Lung (tissue), 11 donors: ENCODE measurements at regions not wholly inside any gene's neighbourhood (a gene's known extent, or its start where the extent isn't known, plus 50 kb on each side); places are given as distances from the start of the nearest gene placed in this dataset.

ENCODE experiments used
- ATAC-seq: fragments of 200-7000 bp; cut with Tn5 transposase; one replicate; pipeline ENCODE4 v1.9.1; 2020; ENCODE audit warnings: moderate number of reproducible peaks; ENCODE audit not compliant: insufficient read depth, low FRiP score
- DNase-seq, 3 donors: peaks; one replicate each; pipeline ENCODE4 v3.0.0-alpha.2; 2013 to 2017
- H3K27ac ChIP-seq, 2 donors: one replicate each; pipeline ENCODE4 v1.5.1; 2013; ENCODE audit warnings: mild to moderate bottlenecking in 2 of 2, moderate library complexity in 2 of 2, control low read depth in 1 of 2, inconsistent platforms in 1 of 2, low read depth in 1 of 2, low read length in 1 of 2
- H3K27me3 ChIP-seq, 3 donors: one replicate each; pipeline ENCODE4 v1.5.1; 2013; ENCODE audit warnings: low read length in 2 of 3; ENCODE audit not compliant: control insufficient read depth in 3 of 3, insufficient read depth in 3 of 3
- H3K36me3 ChIP-seq, 4 donors: one replicate each; pipeline ENCODE4 v1.5.1; 2013; ENCODE audit warnings: low read length in 4 of 4, mild to moderate bottlenecking in 1 of 4, moderate library complexity in 1 of 4; ENCODE audit not compliant: control insufficient read depth in 4 of 4, insufficient read depth in 4 of 4
- H3K4me1 ChIP-seq, 5 donors: one replicate each; pipeline ENCODE4 v1.5.1; 2013; ENCODE audit warnings: low read length in 5 of 5, mild to moderate bottlenecking in 2 of 5, moderate library complexity in 1 of 5; ENCODE audit not compliant: control insufficient read depth in 5 of 5, insufficient read depth in 5 of 5
- H3K4me3 ChIP-seq: one replicate; pipeline ENCODE4 v1.5.1; 2013; ENCODE audit warnings: mild to moderate bottlenecking, control low read depth, moderate library complexity
- H3K9ac ChIP-seq, 2 donors: one replicate each; pipeline ENCODE4 v1.5.1; 2013; ENCODE audit warnings: low read length in 2 of 2, control low read depth in 1 of 2; ENCODE audit not compliant: insufficient read depth in 1 of 2
- H3K9me3 ChIP-seq, 4 donors: one replicate each; pipeline ENCODE4 v1.5.1; 2013; ENCODE audit warnings: low read length in 3 of 4, mild to moderate bottlenecking in 1 of 4, moderate library complexity in 1 of 4; ENCODE audit not compliant: control insufficient read depth in 4 of 4, insufficient read depth in 3 of 4
- WGBS, 2 donors: extraction: QIAGEN DNeasy Blood & Tissue Kit; methylation state at CpG; one replicate each; pipeline ENCODE4 v1.1.7; 2013; 5-methylcytosine and 5-hydroxymethylcytosine counted together
- TF ChIP-seq, protein P1 (sequence below): IDR thresholded peaks from 2 replicates; pipeline ENCODE4 v1.5.1; 2012; ENCODE audit warnings: mild to moderate bottlenecking; ENCODE audit errors: control extremely low read depth, extremely low read depth
- donor health status: control.
- donor health status: control.
- donor health status: Bipolar disorder and iron deficiency.
- donor health status: healthy.
- donor health status: DM: yes; HTN: yes; CAD: no.

DNA sequence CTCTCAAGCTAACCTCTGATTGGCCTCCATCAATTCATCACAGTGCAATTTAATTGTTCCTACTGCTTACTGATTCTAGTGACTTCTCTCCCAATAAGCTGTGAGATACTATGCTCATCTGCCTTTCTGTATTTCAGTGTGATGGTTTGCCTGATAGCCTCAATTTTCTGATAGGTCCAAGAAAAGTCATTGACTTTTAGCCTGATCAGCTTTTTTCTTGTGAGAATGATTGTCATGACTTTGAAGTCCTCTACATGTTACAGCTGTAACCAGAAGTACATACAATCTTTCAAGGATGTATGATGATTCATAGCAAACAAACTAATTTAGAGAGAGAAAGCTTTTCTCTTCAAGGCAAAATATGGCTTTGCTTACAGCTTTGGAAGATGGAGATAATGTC is 463.8 kb upstream of the CNTN3 start:
- ATAC-seq (no peak), DNase-seq (no peak)
- peaks cover 0 to 3% (median 0%) of the 10 kb centered on the region in 4 donors for H3K9me3 ChIP-seq
- no peaks in the 10 kb centered on the region for H3K36me3 ChIP-seq
- no peak overlapping the region for H3K27ac ChIP-seq
- H3K9ac ChIP-seq, result no peak overlapping the region
- TF ChIP-seq, protein P1, sequence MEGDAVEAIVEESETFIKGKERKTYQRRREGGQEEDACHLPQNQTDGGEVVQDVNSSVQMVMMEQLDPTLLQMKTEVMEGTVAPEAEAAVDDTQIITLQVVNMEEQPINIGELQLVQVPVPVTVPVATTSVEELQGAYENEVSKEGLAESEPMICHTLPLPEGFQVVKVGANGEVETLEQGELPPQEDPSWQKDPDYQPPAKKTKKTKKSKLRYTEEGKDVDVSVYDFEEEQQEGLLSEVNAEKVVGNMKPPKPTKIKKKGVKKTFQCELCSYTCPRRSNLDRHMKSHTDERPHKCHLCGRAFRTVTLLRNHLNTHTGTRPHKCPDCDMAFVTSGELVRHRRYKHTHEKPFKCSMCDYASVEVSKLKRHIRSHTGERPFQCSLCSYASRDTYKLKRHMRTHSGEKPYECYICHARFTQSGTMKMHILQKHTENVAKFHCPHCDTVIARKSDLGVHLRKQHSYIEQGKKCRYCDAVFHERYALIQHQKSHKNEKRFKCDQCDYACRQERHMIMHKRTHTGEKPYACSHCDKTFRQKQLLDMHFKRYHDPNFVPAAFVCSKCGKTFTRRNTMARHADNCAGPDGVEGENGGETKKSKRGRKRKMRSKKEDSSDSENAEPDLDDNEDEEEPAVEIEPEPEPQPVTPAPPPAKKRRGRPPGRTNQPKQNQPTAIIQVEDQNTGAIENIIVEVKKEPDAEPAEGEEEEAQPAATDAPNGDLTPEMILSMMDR, result no peak
- H3K4me1 ChIP-seq, result no peaks in the 10 kb centered on the region
- no peak overlapping the region for H3K4me3 ChIP-seq
- no peaks in the 10 kb centered on the region for H3K27me3 ChIP-seq

DNA sequence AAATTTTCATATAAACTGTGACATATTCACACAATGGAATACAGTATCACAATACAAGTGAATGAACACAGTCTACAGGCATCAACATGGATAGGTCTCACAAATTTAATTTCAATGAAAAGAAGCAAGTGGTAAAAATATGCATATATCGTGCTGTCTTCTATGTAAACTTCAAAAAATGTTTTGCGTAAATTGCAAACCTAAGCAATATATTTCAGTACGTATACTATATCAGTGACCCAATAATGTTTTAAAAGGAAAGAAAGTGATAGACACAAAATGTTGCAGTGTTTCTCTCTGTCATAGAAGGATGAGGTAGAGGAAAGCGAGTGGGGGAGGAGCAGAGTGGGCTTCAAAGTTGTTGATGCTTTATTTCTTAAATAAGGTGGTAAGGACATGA is 468.4 kb upstream of the CNTN3 start:
- no peaks in the 10 kb centered on the region for H3K27me3 ChIP-seq
- H3K9ac ChIP-seq, result no peak overlapping the region
- H3K9me3 ChIP-seq, result peaks cover 0 to 3% (median 1%) of the 10 kb centered on the region in 4 donors
- TF ChIP-seq, protein P1, result no peak
- H3K36me3 ChIP-seq, result no peaks in the 10 kb centered on the region
- no peak for ATAC-seq
- no peaks in the 10 kb centered on the region for H3K4me1 ChIP-seq
- H3K4me3 ChIP-seq, result no peak overlapping the region
- DNase-seq, result no peak
- H3K27ac ChIP-seq, result no peak overlapping the region
- 92 to 94% methylated on average over 4 of the region's 4 CpGs for WGBS, 2 donors

DNA sequence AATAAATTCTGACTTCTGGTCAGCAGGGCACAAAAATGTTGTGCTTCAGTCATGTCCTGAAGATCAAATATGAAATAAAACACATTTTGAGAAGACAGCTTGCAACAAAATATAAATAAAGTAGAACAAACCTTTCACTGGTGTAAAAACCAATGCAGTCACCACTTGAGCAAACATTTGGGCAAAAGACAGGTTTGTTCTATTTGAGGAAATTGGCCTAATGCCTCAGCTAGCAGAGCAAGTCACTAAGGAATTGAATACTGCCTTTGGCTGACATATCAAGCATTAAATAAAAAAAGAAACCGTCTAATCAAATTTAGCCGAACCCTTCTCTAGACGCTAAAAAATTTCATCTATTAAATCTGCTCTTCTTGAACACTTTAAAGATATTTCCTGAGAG is 475.4 kb upstream of the CNTN3 start:
- TF ChIP-seq, protein P1, result no peak
- no peak for ATAC-seq
- WGBS, 2 donors, result 92 to 94% methylated on average over 3 of the region's 3 CpGs

More for the DNA sequence above, 475.4 kb upstream of the CNTN3 start:
- Histone ChIP-seq H3K4me3 (no peak overlapping the region), H3K9ac (no peak overlapping the region), H3K36me3 (no peaks in the 10 kb centered on the region), H3K4me1 (no peaks in the 10 kb centered on the region), H3K9me3 (no peaks in the 10 kb centered on the region), H3K27ac (no peak overlapping the region), H3K27me3 (no peaks in the 10 kb centered on the region)
- peak in 1 of 3 donors; percentile 9 for DNase-seq
